GM18867 (cell line): ENCODE measurements at regions not wholly inside any gene's neighbourhood (a gene's known extent, or its start where the extent isn't known, plus 50 kb on each side); places are given as distances from the start of the nearest gene placed in this dataset.
A peak's percentile ranks its signal among the peaks of the same experiment; 100 is the strongest.

Experiments used
- ATAC-seq: cut with Tn5 transposase; IDR thresholded peaks from one replicate; pipeline ENCODE4 v1.9.1; 2021; ENCODE audit warnings: mild to moderate bottlenecking, moderate library complexity; ENCODE audit not compliant: unreplicated experiment

DNA sequence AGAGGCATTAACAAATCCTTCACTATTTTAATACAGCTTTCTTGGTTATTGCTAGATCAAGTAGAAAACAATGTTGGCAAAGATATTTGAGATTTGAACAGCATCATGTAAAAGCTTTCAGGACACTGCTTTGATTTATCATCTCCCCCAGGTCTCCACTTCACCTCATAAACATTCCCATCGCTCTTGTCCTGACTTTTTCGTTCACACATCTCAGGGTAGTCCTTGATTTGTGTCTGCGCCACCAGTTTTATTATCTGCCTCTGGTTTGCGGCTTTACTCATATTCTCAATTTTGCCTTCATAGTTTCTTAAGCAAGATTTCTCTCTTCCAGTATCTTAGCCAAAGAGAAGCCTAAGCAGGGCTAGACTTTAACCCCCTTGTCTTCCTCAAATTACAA lies 63.5 kb upstream of the ROR1 start:
- ATAC-seq: no peak

DNA sequence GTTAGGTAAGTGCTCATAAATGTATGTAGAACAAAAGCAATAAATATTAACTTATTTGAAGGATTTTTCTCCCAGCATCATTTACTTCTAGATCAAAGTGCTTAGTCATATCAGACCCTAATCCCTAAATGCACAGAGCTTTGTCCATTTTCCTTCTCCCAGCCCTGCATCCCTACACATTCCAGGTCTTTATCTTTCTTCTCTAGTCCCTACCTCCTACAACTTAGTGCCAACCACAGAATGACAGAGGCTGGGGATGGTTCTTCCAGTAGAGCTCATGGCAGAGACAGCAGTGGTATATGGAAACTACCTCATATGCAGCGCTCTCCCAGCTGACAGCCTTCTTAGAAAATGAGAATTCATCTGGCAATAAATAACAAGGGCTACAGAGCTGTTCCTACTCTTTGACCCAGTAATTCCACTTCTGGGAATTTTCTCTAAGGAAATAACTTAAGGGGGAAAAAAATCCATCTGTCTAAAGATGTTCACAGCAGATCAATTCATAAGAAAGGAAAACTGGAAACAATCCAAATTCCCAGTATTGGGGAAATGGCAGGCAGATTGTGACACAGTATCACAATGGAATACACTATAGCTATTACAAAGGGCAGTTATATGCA lies 62.9 kb upstream of the ROR1 start:
- no peak for ATAC-seq

DNA sequence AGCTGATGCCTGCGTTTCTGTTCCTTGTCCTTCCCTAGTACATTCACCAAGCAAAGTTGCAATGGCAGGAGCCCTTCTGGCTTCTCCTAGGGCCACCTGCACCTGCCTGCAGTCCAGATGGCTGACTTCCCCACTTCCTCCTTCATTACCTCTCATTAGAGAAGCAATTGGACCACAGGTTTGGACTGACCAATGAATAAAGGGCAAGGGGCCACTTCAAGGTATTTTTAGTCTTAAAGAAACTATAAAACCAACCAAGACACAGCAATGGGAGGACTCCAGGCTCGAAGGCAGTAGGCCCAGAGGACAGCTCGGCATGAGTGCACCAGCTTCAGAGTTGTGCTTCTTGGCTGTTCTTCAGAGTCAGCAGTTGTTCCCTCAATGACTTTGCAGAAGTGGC lies 60.8 kb upstream of the ROR1 start:
- ATAC-seq: no peak

DNA sequence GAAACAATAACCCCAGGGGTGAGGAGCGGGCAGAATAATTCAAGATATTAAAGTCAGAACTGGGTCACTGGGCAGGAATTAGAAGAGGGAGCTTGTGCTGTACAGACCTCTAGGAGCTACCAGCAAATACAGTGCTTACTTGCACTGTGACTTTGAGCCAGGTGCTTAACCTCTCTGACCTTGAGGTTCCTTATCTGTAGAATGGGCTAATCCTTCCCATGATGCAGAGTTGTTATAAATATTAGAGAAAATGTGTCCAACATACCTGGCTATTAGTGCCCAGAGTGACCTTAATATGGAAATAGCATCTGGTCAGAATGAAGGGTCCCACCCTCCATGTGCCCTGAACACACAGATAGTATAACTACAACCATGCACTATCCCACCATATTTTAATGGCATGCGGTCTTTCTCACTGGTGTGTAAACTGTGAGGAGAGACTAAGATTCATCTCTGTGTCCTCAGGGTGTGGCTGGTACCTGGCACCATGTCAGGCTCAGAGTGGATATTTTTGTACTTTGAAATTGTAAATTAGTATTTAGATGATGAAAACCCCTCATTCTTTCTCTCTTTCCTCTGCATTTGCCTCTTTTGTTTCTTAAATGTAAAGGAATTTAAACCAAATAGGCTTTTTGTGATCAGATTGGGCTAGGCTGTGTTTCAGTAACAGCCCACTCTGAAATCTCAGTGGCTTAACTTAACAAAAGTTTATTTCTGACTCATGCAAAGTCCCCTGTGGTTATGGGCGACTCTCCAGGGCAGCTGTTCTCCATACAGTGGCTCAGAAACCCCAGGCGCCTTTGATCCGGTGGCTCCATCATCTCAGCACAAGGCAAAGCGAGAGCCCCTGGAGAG lies 60.0 kb upstream of the ROR1 start:
- ATAC-seq: peak; percentile 57

DNA sequence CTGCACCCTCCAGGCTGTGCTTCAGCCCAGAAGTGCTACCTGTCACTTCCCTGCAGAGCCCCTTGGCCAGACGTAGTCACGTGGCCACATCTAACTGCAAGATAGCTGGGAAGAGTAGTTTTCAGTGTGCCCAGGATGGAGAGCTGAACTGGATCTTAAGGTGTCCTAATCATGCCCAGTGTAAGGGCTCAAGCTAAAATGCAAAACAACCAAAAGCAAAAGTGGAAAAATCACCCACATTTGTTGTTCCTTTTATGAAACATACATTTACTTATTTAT lies 59.4 kb upstream of the ROR1 start:
- ATAC-seq: no peak

DNA sequence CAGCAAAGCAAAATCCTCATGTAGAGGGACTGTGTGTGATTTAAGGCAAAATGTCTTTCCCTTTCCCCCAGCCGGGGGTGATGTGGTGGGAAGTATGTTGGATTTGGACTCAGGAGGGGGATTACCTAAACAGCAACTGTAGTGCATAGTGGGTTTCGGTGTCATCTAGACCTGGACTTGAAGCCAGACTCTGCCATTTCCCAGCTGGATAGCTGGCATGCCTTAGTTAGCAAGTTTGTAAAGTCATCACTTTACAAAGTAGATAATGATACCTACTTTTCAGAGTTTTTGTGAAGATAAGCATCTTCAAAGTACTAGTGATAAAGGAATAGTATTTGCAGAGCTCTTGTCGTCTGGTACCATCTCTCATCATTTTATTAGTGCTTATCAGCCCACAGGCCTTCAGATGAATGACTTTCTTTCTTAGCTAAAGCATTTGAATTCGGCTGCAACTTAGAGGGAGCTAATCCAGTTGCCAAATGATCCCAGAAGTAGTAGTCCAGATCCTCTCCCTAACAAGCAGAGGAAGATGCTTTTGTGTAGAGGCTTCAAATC lies 56.2 kb upstream of the ROR1 start:
- ATAC-seq: no peak

DNA sequence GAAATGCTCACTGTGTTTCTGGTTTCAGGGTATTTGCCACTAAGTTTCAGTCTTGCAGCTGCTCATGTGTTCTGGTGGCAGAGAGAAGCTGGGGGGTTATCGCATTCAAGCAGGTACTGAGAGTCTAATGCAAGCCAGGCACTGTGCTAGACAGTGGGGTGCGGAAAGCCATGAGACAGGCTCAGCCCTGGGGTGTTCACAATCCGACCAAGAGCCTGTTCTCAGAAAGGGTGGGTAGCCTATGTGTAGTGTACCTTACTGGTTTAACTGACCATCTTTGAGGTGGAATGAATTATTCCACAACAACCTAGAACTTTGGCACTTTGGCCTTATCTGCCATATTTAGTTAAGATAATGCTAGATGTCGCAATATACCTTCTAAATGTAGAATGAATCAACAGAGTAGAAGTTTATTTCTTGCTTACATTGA lies 55.3 kb upstream of the ROR1 start:
- peak; percentile 60 for ATAC-seq

DNA sequence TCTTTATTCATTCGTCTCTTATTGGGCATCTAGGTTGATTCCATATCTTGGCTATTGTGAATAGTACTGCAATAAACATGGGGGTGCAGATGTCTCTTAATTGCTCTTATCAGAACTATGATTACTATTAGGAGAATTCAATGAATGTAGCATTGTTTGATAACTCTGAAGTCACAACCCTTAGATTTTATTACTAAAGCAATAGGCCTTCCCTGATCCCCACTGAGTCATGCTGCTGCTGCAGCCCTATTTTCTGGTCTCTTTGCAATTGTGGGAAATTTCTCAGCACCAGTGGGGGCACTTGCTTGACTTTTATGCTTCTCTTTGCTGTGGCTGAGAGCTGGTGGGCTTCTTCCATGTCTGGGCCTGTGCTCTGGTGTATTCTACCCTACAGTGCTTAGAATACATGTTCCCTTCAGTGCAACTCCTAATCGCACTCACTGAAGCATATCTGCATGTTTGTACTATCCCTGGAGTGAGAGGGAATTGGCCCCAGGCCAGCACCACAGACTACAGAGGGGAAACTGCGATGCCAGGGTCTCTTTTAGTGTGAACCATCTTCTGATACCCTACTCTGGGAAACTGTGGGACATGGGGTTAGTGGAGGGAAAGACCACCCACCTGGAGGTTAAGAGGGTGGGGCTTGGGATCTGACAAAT lies 52.2 kb upstream of the ROR1 start:
- no peak for ATAC-seq

DNA sequence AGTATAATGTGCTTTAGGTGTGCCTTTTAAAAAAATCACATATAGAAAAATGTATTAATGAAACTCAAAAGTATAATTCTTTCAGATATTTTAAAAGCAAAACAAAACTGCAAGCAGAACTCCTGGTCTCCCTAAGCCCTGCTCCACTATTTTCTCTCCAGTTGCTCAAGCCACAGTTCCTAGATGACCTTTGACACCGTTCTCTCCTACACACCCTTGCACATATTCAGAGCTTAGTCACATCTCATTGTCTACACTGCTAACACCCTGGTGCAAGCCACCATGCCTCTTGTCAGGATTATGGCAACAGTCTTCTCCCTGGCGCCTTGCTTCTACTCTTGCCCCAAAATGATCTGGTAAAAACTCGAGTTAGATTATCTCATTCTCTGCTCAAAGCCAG lies 50.2 kb upstream of the ROR1 start:
- ATAC-seq: no peak
